Trophoblast cell (in vitro differentiated cells and primary cell): ENCODE measurements at regions not wholly inside any gene's neighbourhood (a gene's known extent, or its start where the extent isn't known, plus 50 kb on each side); places are given as distances from the start of the nearest gene placed in this dataset.

Experiments used
- DNase-seq, 2 donors: peaks; one replicate each; pipeline ENCODE4 v3.0.0-alpha.2; 2016
- H2AFZ ChIP-seq: 2 replicates; pipeline ENCODE4 v1.6.1; 2013; ENCODE audit warnings: low read length, moderate library complexity, mild to moderate bottlenecking; ENCODE audit not compliant: insufficient read depth, poor library complexity
- H2AK5ac ChIP-seq: 2 replicates; pipeline ENCODE4 v1.6.1; 2013; ENCODE audit warnings: mild to moderate bottlenecking, low read length
- H2BK120ac ChIP-seq: 2 replicates; pipeline ENCODE4 v1.6.1; 2013; ENCODE audit warnings: low read length, mild to moderate bottlenecking, moderate library complexity; ENCODE audit not compliant: insufficient read depth, poor library complexity
- H2BK12ac ChIP-seq: 2 replicates; pipeline ENCODE4 v1.6.1; 2013; ENCODE audit warnings: mild to moderate bottlenecking, low read length, moderate library complexity
- H2BK5ac ChIP-seq: 2 replicates; pipeline ENCODE4 v1.6.1; 2013; ENCODE audit warnings: low read length, low read depth, moderate library complexity, mild to moderate bottlenecking; ENCODE audit not compliant: poor library complexity
- H3K14ac ChIP-seq: 2 replicates; pipeline ENCODE4 v1.6.1; 2013; ENCODE audit warnings: mild to moderate bottlenecking, low read length
- H3K18ac ChIP-seq: 2 replicates; pipeline ENCODE4 v1.6.1; 2013; ENCODE audit warnings: mild to moderate bottlenecking, low read length
- H3K23ac ChIP-seq: 2 replicates; pipeline ENCODE4 v1.6.1; 2013; ENCODE audit warnings: low read length
- H3K27ac ChIP-seq: 2 replicates; pipeline ENCODE4 v1.5.1; 2013; ENCODE audit warnings: low read depth, mild to moderate bottlenecking, inconsistent platforms, low read length, moderate library complexity
- H3K27me3 ChIP-seq: 2 replicates; pipeline ENCODE4 v1.6.1; 2013; ENCODE audit warnings: inconsistent platforms, mild to moderate bottlenecking, low read length, moderate library complexity; ENCODE audit not compliant: insufficient read depth
- H3K36me3 ChIP-seq, 2 experiments: 1 replicate in 1 of 2; 2 replicates in 1 of 2; pipeline ENCODE4 v1.6.1; 2013; ENCODE audit warnings: low read length in 2 of 2, mild to moderate bottlenecking in 2 of 2, moderate library complexity in 1 of 2; ENCODE audit not compliant: insufficient read depth in 2 of 2, control insufficient read depth in 1 of 2
- H3K4ac ChIP-seq: 2 replicates; pipeline ENCODE4 v1.6.1; 2013; ENCODE audit warnings: low read depth, mild to moderate bottlenecking, low read length, moderate library complexity
- H3K4me1 ChIP-seq, 2 experiments: 1 replicate in 1 of 2; 2 replicates in 1 of 2; pipeline ENCODE4 v1.6.1; 2013; ENCODE audit warnings: low read length in 2 of 2, mild to moderate bottlenecking in 2 of 2, moderate library complexity in 1 of 2; ENCODE audit not compliant: insufficient read depth in 2 of 2, control insufficient read depth in 1 of 2
- H3K4me2 ChIP-seq: 2 replicates; pipeline ENCODE4 v1.6.1; 2013; ENCODE audit warnings: inconsistent platforms, mild to moderate bottlenecking, low read length, moderate library complexity
- H3K4me3 ChIP-seq: 2 replicates; pipeline ENCODE4 v1.5.1; 2013; ENCODE audit warnings: mild to moderate bottlenecking, low read depth, low read length, inconsistent platforms
- H3K79me1 ChIP-seq: one replicate; pipeline ENCODE4 v1.6.1; 2013; ENCODE audit warnings: low read length
- H3K79me2 ChIP-seq: 2 replicates; pipeline ENCODE4 v1.6.1; 2013; ENCODE audit warnings: low read length, mild to moderate bottlenecking; ENCODE audit not compliant: control insufficient read depth, insufficient read depth, poor library complexity
- H3K9ac ChIP-seq: 2 replicates; pipeline ENCODE4 v1.6.1; 2013; ENCODE audit warnings: mild to moderate bottlenecking, low read length
- H3K9me3 ChIP-seq: 2 replicates; pipeline ENCODE4 v1.6.1; 2013; ENCODE audit warnings: low read depth, mild to moderate bottlenecking, control low read depth, inconsistent platforms, low read length; ENCODE audit not compliant: insufficient read depth
- H4K12ac ChIP-seq: 2 replicates; pipeline ENCODE4 v1.6.1; 2013; ENCODE audit warnings: low read depth, mild to moderate bottlenecking, low read length, moderate library complexity
- H4K8ac ChIP-seq: 2 replicates; pipeline ENCODE4 v1.6.1; 2013; ENCODE audit warnings: low read depth, mild to moderate bottlenecking, low read length, moderate library complexity
- H4K91ac ChIP-seq: one replicate; pipeline ENCODE4 v1.6.1; 2013; ENCODE audit warnings: low read depth, mild to moderate bottlenecking, low read length, moderate library complexity
- WGBS: extraction: QIAGEN DNeasy Blood & Tissue Kit; methylation state at CpG from one replicate; pipeline ENCODE4 v1.1.7; 2013; ENCODE audit warnings: missing lambda C conversion rate; ENCODE audit not compliant: insufficient read length, insufficient coverage; ENCODE audit errors: extremely low coverage; 5-methylcytosine and 5-hydroxymethylcytosine counted together

- Histone ChIP-seq H4K12ac (no peak overlapping the region), H3K18ac (no peak overlapping the region), H2AFZ (no peak overlapping the region), H2BK120ac (no peak overlapping the region), H3K4me1 (no peaks in the 10 kb centered on the region), H4K91ac (no peak overlapping the region), H3K4me2 (no peak overlapping the region), H2AK5ac (no peak overlapping the region), H3K9me3 (no peaks in the 10 kb centered on the region), H3K36me3 (no peaks in the 10 kb centered on the region), H3K27me3 (no peaks in the 10 kb centered on the region), H3K27ac (no peak overlapping the region), H3K23ac (no peak overlapping the region), H3K4ac (no peak overlapping the region), H3K4me3 (no peak overlapping the region), H4K8ac (no peak overlapping the region), H2BK5ac (no peak overlapping the region), H2BK12ac (no peak overlapping the region), H3K9ac (no peak overlapping the region), H3K14ac (no peak overlapping the region), H3K79me1 (no peaks in the 10 kb centered on the region), H3K79me2 (no peaks in the 10 kb centered on the region)
- peak in 1 of 2 donors; percentile 46 for DNase-seq
- no CpG with 5 or more reads among the region's 2 CpGs for WGBS
These were observed 166.7 kb upstream of the SYT1 start for GRCh38 chr12:78697817-78698415.

- no CpG with 5 or more reads among the region's 1 CpG for WGBS
These were observed 165.8 kb upstream of the SYT1 start for GRCh38 chr12:78698747-78699146.

GRCh38 chr12:78700565-78700964 lies 164.0 kb upstream of the SYT1 start:
- Histone ChIP-seq H3K27ac (no peak overlapping the region), H2AK5ac (no peak overlapping the region), H2BK12ac (no peak overlapping the region), H3K4me3 (no peak overlapping the region), H3K4ac (no peak overlapping the region), H3K23ac (no peak overlapping the region), H3K4me1 (no peaks in the 10 kb centered on the region), H3K4me2 (no peak overlapping the region), H2BK5ac (no peak overlapping the region), H4K12ac (no peak overlapping the region), H3K18ac (no peak overlapping the region), H3K27me3 (no peaks in the 10 kb centered on the region), H3K9me3 (no peaks in the 10 kb centered on the region), H4K91ac (no peak overlapping the region), H3K14ac (no peak overlapping the region), H2BK120ac (no peak overlapping the region), H2AFZ (no peak overlapping the region), H3K9ac (no peak overlapping the region), H3K79me2 (no peaks in the 10 kb centered on the region), H3K79me1 (no peaks in the 10 kb centered on the region), H3K36me3 (no peaks in the 10 kb centered on the region), H4K8ac (no peak overlapping the region)
- no peak for DNase-seq
- WGBS: 100% methylated on average over 2 of the region's 3 CpGs

More at GRCh38 chr12:78698747-78699146, 165.8 kb upstream of the SYT1 start:
- no peaks in the 10 kb centered on the region for H3K79me2 ChIP-seq
- H3K4ac ChIP-seq: no peak overlapping the region
- no peak overlapping the region for H2BK5ac ChIP-seq
- H2AFZ ChIP-seq: no peak overlapping the region
- no peak overlapping the region for H3K18ac ChIP-seq
- H3K27me3 ChIP-seq: no peaks in the 10 kb centered on the region
- peak in 1 of 2 donors; percentile 73 for DNase-seq
- H3K27ac ChIP-seq: no peak overlapping the region
- H3K23ac ChIP-seq: no peak overlapping the region
- no peak overlapping the region for H2BK120ac ChIP-seq
- no peak overlapping the region for H3K4me2 ChIP-seq
- no peak overlapping the region for H3K14ac ChIP-seq
- no peaks in the 10 kb centered on the region for H3K36me3 ChIP-seq
- H4K91ac ChIP-seq: no peak overlapping the region
- no peaks in the 10 kb centered on the region for H3K4me1 ChIP-seq
- no peak overlapping the region for H2AK5ac ChIP-seq
- no peaks in the 10 kb centered on the region for H3K9me3 ChIP-seq
- no peak overlapping the region for H2BK12ac ChIP-seq
- H4K12ac ChIP-seq: no peak overlapping the region
- H3K79me1 ChIP-seq: no peaks in the 10 kb centered on the region
- H4K8ac ChIP-seq: no peak overlapping the region
- no peak overlapping the region for H3K4me3 ChIP-seq
- H3K9ac ChIP-seq: no peak overlapping the region

DNA sequence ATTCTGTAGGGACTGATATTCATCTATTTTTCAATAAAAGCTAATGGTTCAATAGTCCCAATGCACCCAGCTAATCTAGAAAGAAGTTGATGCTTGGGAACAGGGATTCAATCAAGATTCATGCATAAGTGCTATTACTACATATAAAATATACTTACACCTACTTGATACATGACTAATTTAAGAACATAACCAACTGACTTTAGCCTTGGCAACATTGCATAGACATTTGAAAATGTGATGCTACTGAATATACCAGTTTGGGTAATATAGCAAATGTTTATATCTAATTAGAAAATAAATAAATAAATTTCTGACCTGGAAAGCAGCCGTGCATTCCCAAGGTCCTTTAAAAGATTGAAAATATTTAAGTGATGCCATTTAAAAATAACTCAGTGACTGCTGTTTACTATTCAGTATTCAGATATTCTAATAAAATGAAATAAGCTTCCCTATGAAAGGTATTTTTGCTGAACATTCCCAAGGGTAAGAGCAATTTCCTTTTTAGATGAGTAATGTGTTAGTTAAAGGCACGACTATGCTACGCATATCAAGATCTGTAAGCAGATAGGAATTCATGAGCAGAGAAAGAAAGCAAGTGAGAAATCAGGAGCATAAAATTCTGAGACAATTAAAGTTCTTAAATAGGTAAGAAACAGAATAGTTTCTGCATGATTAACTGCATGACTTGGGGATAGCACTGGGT lies 160.6 kb upstream of the SYT1 start:
- H2AK5ac ChIP-seq: no peak overlapping the region
- H2BK120ac ChIP-seq: no peak overlapping the region
- WGBS: no CpG with 5 or more reads among the region's 3 CpGs
- no peaks in the 10 kb centered on the region for H3K27me3 ChIP-seq
- H3K14ac ChIP-seq: no peak overlapping the region
- no peak overlapping the region for H3K4ac ChIP-seq
- H3K36me3 ChIP-seq: no peaks in the 10 kb centered on the region
- no peak overlapping the region for H4K8ac ChIP-seq
- no peak overlapping the region for H2AFZ ChIP-seq
- no peaks in the 10 kb centered on the region for H3K9me3 ChIP-seq
- H3K79me2 ChIP-seq: no peaks in the 10 kb centered on the region
- DNase-seq: peak in 1 of 2 donors; percentile 73
- H3K79me1 ChIP-seq: no peaks in the 10 kb centered on the region
- H3K18ac ChIP-seq: no peak overlapping the region
- H3K4me1 ChIP-seq: no peaks in the 10 kb centered on the region
- no peak overlapping the region for H3K23ac ChIP-seq
- no peak overlapping the region for H3K27ac ChIP-seq
- H3K4me2 ChIP-seq: no peak overlapping the region
- H4K12ac ChIP-seq: no peak overlapping the region
- no peak overlapping the region for H2BK5ac ChIP-seq
- H2BK12ac ChIP-seq: no peak overlapping the region
- H3K4me3 ChIP-seq: no peak overlapping the region
- no peak overlapping the region for H4K91ac ChIP-seq
- no peak overlapping the region for H3K9ac ChIP-seq
